ENCODE measurements at regions not wholly inside any gene's neighbourhood (a gene's known extent, or its start where the extent isn't known, plus 50 kb on each side); places are given as distances from the start of the nearest gene placed in this dataset.

DNA sequence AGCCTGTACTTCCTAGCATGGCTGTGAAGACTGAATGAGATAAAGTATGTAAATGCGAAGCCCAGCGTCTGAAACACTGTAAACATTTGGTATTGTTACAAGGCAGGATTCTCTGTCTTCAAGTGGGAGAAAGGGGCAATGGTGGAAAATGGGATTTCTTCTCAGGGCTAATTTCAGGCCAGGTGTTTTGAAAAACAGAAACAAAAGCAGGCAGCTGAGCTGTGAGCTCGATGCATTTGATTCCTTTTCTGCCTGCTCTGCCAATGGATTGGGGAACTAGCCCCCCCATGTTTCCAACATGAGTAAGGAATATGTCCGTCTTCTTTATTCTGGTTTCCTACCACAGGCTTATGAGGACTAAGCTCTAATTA, 732.1 kb upstream of the AUTS2 start:
- no peak for TF ChIP-seq SIN3A (IDR thresholded peaks at IDR 0.05; ENCODE audit: borderline replicate concordance, insufficient read depth, low read length)
- TF ChIP-seq TAF1 (IDR thresholded peaks at IDR 0.05; ENCODE audit: borderline replicate concordance, insufficient read depth, low read length): no peak

Measured in PFSK-1 (cell line).